ENCODE measurements at regions not wholly inside any gene's neighbourhood (a gene's known extent, or its start where the extent isn't known, plus 50 kb on each side); places are given as distances from the start of the nearest gene placed in this dataset.

DNA sequence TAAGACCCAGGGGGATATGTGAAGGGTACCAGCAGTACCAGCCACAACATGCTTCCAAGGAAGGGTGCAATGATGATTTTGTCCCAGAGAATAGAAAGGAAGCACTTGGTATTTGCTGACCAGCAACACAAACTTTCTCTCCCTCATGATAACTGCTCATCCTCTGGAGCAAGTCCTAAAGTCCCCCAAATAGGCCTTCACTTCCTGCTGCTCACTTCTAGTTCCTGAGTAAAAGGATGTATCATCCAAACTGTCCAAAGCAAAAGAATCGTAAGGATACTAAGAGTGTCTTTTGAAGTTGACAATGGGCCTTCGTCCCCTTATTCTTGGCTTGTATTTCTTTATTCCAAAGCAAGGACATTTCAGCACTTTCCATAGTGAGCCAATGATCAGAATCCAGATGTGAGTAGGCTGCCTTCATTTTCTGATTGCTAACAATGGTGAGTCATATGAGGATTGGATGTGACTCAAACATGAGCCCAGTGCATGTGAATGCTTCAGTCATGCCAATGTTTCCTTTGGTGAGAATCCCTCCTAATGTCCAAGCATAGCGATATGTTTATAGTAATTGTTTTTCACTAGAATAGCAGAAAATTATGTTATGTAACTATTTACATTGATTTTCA lies 243.4 kb upstream of the POU2AF2 start:
- TF ChIP-seq, protein P1, sequence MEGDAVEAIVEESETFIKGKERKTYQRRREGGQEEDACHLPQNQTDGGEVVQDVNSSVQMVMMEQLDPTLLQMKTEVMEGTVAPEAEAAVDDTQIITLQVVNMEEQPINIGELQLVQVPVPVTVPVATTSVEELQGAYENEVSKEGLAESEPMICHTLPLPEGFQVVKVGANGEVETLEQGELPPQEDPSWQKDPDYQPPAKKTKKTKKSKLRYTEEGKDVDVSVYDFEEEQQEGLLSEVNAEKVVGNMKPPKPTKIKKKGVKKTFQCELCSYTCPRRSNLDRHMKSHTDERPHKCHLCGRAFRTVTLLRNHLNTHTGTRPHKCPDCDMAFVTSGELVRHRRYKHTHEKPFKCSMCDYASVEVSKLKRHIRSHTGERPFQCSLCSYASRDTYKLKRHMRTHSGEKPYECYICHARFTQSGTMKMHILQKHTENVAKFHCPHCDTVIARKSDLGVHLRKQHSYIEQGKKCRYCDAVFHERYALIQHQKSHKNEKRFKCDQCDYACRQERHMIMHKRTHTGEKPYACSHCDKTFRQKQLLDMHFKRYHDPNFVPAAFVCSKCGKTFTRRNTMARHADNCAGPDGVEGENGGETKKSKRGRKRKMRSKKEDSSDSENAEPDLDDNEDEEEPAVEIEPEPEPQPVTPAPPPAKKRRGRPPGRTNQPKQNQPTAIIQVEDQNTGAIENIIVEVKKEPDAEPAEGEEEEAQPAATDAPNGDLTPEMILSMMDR (IDR thresholded peaks at IDR 0.05): no peak
- Mint-ChIP-seq H3K27ac (ENCODE audit: unreplicated experiment) (no peak overlapping the region), H3K9me3 (ENCODE audit: unreplicated experiment) (no peaks in the 10 kb centered on the region), H3K27me3 (ENCODE audit: unreplicated experiment) (peaks cover 4% of the 10 kb centered on the region), H3K36me3 (ENCODE audit: unreplicated experiment) (no peaks in the 10 kb centered on the region), H3K4me1 (ENCODE audit: unreplicated experiment) (peaks cover 2% of the 10 kb centered on the region), H3K4me3 (ENCODE audit: unreplicated experiment) (no peak overlapping the region)
- DNase-seq (ENCODE audit: extremely low spot score, unreplicated experiment): no peak

DNA sequence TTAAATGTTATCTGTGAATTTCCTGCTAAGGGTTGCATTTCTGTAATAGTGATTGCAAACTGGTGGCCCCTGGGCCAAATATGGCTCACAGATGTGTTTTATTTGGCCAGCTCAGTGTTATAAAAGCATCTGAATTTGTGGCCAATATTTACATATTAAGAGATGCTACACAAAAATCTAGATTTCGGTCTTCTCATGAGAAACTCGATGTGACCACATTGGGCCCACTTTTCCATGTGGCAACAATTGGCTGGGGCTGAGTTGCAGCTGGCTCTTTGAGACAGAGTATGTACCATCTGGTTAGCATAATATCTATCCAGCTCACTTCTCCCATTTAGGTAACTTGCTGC lies 244.5 kb upstream of the POU2AF2 start:
- Mint-ChIP-seq H3K4me3 (ENCODE audit: unreplicated experiment) (no peak overlapping the region), H3K4me1 (ENCODE audit: unreplicated experiment) (peaks cover 2% of the 10 kb centered on the region), H3K27ac (ENCODE audit: unreplicated experiment) (no peak overlapping the region), H3K9me3 (ENCODE audit: unreplicated experiment) (no peaks in the 10 kb centered on the region), H3K36me3 (ENCODE audit: unreplicated experiment) (no peaks in the 10 kb centered on the region), H3K27me3 (ENCODE audit: unreplicated experiment) (peaks cover 11% of the 10 kb centered on the region)
- TF ChIP-seq, protein P1 (IDR thresholded peaks at IDR 0.05): no peak
- DNase-seq (ENCODE audit: extremely low spot score, unreplicated experiment): no peak

DNA sequence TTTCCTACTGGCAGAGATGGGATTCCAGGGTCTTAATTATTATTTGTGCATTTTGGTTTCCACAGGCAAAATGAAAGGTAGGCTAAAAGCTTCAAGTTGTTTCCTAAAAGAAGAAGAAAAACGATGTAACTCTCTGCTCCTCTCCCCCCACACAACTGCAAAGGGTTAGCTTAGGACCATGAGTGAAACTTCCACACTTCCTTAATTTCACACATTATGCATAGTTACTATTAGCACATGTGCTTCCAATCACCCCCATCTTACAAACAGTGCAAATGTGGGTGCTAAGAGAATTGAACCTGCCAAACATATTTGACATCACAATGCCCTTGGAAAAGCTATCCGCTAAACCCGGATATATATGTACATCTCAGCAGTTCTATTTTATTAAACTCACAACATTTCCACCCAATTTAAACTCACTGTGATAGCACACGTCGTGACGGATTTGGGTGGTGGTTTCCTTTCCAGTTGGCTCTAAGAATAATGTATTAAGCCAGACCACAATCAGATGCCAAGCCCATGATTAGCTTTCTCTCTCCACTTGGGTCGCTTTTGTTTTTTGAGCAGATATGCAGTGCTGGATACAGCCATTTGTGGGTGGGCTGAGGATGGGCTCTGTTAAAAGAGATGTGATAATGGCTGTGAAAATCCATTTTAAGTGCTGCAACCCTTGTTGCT lies 245.0 kb upstream of the POU2AF2 start:
- no peak overlapping the region for H3K27ac Mint-ChIP-seq (ENCODE audit: unreplicated experiment)

DNA sequence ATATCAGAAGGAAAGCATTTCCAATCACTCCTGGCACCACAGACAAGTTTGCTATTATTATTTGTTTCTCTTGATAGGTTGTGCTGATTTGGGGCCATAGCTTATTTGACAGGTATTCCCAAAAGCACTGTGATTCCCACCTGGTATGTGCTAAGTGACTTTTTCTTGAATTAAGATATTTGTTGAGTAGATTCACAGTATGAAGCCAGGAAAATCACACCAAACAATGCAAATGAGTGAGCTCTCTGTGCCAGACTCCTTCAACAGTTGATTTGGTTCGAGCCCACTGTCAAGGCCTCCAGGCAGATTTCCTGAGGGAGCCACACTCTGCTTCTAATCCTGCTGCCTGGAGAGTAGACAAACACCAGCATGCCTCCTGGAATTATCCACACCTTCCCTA lies 253.0 kb upstream of the POU2AF2 start:
- no peaks in the 10 kb centered on the region for H3K4me1 Mint-ChIP-seq (ENCODE audit: unreplicated experiment)
- no peak for DNase-seq (ENCODE audit: extremely low spot score, unreplicated experiment)
- H3K9me3 Mint-ChIP-seq (ENCODE audit: unreplicated experiment): no peaks in the 10 kb centered on the region
- H3K4me3 Mint-ChIP-seq (ENCODE audit: unreplicated experiment): no peak overlapping the region
- TF ChIP-seq, protein P1 (IDR thresholded peaks at IDR 0.05): no peak
- peaks cover 21% of the 10 kb centered on the region for H3K27me3 Mint-ChIP-seq (ENCODE audit: unreplicated experiment)
- no peaks in the 10 kb centered on the region for H3K36me3 Mint-ChIP-seq (ENCODE audit: unreplicated experiment)
- no peak overlapping the region for H3K27ac Mint-ChIP-seq (ENCODE audit: unreplicated experiment)

More for the DNA sequence above, 245.0 kb upstream of the POU2AF2 start:
- Mint-ChIP-seq H3K4me3 (ENCODE audit: unreplicated experiment) (no peak overlapping the region), H3K27me3 (ENCODE audit: unreplicated experiment) (peaks cover 11% of the 10 kb centered on the region), H3K9me3 (ENCODE audit: unreplicated experiment) (no peaks in the 10 kb centered on the region), H3K4me1 (ENCODE audit: unreplicated experiment) (peaks cover 2% of the 10 kb centered on the region), H3K36me3 (ENCODE audit: unreplicated experiment) (no peaks in the 10 kb centered on the region)
- DNase-seq (ENCODE audit: extremely low spot score, unreplicated experiment): no peak
- TF ChIP-seq, protein P1 (IDR thresholded peaks at IDR 0.05): no peak

DNA sequence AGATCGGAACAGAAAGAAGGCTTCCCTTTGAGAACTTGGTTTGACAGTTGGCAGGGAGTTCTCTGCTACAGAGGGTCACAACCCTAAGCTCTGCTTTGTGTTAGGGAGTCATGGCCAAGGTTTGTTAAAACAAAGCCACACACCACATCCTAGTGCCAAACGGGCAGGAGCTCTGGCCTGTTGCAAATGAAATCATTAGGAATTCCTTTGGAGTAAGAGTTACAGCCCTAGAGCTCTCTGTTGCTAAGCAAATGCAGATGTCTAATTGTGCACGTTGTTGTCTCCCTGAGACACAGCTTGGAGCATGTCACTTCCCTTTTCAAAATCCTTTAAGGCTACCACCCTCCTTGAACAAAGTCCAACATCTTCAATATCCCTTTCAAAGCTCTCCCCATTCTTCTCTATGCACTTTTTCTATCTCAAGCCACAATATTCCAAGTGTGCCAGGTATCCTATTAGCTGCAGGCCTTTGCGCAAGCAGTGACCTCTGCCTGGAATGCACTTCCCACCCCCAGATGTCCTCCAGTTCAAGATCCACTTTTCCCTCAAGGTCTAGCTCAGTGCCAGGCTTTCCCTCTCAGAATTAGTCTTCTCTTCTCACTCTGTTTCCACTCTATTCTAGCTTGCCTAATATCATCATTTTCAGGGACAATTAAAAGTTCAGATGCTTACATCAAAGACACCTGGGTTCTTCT lies 253.7 kb upstream of the POU2AF2 start:
- TF ChIP-seq, protein P1 (IDR thresholded peaks at IDR 0.05): no peak
- H3K9me3 Mint-ChIP-seq (ENCODE audit: unreplicated experiment): no peaks in the 10 kb centered on the region
- H3K36me3 Mint-ChIP-seq (ENCODE audit: unreplicated experiment): no peaks in the 10 kb centered on the region
- H3K27me3 Mint-ChIP-seq (ENCODE audit: unreplicated experiment): peaks cover 15% of the 10 kb centered on the region
- H3K4me1 Mint-ChIP-seq (ENCODE audit: unreplicated experiment): no peaks in the 10 kb centered on the region
- H3K27ac Mint-ChIP-seq (ENCODE audit: unreplicated experiment): no peak overlapping the region
- no peak for DNase-seq (ENCODE audit: extremely low spot score, unreplicated experiment)
- H3K4me3 Mint-ChIP-seq (ENCODE audit: unreplicated experiment): no peak overlapping the region
